Anterior cingulate cortex (tissue), 58 donors: ENCODE measurements at regions not wholly inside any gene's neighbourhood (a gene's known extent, or its start where the extent isn't known, plus 50 kb on each side); places are given as distances from the start of the nearest gene placed in this dataset.
A peak's percentile ranks its signal among the peaks of the same experiment; 100 is the strongest.
"Not testable (repeated sequence)": the region's sequence is repeated elsewhere in the genome, so short reads cannot be mapped to it uniquely, and the experiment has no call there.

Experiments
- DNase-seq, 58 donors: peaks; one replicate each; lab custom pipeline; 2025; lab: John Stamatoyannopoulos, UW

DNA sequence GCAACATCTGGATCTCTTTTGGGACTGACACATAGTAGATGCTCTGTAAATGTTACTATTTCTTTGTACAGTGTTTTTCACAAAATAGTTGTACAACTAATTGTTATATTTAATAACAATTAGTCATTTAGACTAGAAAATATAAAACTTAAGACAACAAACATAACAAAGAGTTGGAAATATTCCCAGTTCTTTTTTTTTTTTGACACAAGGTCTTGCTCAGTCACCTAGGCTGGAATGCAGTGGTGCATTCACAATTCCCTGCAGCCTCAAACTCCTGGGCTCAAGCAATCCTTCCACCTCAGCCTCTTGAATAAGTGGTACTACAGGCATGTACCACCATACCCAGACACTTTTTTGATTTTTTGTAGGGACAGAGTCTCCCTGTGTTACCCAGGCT lies 105.8 kb downstream of the UTRN start:
- no peak for DNase-seq

DNA sequence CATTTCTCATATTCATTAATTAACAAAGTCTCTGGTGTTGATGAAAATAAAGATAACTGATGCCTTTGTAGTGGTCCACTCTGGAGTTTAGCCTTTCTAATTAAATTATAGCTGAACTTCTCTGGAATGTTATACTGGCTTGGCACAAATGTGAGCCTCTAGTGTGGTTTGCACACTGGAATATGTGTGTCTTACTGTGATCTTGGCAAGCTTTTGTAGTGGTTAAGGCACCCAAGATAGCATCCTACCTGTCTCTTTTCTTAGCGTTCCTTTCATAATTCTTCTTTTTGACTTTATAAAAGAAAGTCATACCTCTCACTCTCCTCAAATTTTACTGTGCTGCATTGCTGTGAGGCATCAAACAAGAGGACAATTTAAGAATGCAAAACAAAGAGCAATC lies 107.4 kb downstream of the UTRN start:
- no peak for DNase-seq

DNA sequence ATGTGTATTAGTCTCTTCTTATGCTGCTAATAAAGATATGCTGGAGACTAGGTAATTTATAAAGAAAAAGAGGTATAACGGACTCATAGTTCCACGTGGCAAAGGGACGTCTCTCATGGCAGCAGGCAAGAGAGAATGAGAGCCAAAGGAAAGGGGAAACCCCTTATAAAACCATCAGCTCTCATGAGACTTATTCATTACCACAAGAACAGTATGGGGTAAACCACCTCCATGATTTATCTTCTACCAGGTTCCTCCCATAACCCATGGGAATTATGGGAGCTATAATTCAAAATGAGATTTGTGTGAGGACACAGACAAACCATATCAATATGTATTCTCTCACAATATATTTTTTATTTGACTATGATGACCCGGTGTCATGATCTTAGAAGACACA lies 109.1 kb downstream of the UTRN start:
- DNase-seq: no peak

DNA sequence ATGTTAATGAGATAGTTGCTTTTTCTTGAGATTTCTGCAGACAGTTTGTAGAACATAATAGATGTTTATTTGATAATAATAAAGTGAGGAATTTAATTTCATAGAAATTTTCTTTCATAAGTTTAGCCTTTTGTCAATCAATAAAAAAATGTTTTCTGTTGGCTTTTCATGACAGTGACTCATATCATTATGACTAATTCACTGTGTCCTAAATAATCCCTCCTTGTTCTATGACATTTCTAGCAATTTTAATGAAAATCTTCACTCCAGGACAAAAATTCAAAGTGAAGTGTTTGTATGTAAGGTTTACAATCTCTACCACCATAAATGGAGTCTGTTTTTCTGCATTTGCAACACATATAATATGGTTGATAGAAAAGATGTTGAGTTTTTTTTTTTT lies 109.9 kb downstream of the UTRN start:
- no peak for DNase-seq

DNA sequence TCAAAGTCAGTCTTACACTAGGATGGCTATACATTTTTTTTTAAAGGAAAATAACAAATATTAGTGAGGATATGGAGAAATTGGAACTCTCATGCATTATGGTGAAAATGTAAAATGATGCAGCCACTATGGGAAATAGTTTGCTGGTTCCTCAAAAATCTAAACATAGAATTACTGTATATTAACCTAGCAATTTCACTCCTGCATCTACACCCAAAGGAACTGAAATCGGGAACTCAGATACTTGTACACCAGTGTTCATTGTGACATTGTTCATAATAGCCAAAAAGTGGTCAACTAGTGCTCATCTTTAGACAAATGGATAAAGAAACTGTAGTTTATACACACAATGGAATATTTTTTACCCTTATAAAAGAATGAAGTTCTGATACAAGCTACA lies 110.7 kb downstream of the UTRN start:
- DNase-seq: no peak

DNA sequence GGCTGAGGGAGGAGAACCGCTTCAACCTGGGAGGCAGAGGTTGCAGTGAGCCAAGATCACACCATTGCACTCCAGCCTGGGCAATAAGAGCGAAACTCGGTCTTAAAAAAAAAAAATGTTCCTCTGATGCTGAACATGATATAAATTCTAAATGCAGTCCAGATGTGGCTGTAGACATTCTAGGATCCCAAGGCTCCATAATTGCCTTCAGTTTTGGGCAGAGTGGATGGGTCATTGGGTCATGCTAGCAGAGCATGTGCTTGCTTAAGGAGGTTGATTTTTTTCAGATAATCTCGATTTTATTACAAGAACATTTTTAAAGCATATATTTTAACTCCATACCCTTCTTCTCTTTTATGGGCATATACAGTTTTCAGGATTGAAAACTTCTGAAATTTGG lies 112.0 kb downstream of the UTRN start:
- DNase-seq: no peak

DNA sequence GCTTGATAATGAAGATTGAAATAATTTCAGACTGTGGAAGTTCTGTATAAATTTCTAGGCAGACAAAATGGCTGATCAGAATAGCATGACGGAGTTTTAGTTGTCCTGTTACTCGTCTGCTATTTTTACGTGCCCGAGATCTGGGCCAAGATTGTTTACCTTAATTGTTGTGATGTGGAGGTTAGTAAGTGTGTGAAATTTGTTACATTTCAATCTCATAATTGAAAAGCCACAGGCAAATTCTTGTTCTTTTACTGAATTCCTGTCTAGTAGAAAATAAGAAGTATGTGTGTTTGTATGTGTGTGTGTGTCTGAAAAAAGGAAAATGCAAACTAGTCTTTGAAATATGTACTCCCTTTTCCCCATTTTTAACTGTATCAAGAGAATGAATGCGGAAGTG lies 115.2 kb downstream of the UTRN start:
- no peak for DNase-seq

DNA sequence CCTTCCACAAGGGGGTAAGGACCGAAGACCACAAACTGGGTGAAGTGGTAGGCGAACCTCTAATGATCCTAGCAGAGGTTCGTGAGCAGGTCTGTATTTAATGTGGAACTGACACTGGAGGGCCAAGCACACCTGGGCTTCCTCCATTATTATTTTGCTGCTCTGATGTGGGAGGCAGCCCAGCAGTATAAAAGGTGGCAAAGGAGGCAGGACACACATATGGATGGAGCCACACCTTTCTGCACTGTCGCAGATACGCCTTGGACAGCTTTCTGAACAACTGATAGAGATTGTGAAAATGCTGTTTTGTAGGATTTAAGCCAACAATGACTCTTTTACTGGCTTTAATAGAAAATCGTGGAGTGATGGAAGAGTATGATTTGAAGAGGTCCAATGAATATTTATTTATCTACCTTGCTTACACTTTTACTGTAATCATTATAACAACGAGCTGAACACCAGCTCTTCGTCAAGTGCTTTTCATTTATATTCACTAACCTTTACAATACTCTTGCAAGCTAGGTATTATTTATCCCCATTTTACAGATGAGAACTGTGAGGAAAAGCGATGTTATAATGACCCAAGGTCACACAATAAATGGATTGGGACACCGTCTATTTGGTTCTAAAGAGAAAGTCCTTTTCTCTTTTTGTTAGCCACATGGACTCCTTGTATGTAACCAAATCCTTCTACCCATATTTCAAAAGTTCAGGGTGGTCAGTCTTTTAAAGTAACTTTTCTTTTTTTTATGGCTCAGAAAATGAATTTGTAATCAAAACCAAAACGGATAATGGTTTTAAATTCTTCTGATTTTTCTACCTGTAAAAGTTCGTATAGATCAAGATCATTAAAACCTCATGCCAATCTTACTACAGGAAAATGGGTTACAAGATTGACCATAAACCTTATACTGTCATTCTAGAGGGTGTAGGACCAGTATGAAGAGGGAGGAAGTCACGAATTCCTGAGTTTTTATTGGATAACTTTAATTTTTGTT lies 116.9 kb downstream of the UTRN start:
- no peak for DNase-seq

DNA sequence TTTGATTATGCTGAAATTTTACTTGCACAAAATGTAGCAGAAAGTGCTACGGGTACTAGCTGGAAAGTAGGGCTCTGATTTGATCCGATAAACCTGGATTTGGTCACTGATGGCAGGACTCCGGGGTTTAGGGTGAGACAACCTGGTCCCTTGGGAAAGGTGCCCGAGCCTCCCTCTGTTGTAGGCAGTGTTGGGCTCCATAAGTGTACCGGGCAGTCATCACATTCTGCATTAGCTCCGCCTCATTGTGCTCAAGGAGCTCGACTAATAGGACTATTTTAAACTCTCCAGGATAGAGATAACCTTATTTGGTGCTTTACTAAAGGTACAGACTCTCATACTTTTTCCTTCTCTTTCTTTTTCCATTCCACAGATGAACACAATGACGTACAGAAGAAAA lies 117.6 kb downstream of the UTRN start:
- no peak for DNase-seq

DNA sequence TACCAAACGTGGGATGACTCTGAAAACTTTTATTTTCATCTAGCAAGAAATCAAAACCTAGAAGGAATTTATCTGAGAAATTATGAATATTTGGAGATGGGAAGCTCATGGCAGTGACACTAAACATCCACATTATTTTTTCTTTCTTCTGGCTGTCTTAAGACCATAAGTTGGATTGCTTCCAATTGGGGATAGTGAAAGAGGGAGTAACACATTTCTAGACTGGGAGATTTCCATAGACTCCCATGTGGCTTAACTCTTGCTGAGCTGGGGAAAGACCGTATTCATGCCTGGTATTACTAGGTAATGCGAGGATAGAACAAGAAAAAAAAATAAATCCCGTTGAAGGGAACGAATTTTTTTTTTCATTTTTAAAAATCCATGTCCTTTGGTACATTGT lies 120.0 kb downstream of the UTRN start:
- DNase-seq: no peak

DNA sequence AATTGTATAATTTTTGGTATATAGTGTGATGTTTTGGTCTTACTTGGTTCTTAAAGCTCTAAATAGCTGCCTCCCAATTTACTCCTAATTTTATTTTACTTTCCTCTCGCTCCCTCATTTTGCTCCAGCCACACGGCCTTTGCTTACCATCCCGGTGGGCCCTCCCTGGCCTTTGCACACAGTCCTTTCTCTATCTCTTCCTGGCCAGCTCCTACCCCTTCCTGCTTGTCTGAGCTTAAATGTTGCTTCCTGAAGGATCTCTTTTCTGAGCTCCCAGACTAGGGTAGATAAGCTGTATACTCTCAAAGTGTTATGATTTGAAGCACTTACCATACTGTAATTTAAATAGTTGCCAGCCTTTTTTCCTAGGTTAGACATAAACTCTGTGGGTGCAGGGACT lies 121.7 kb downstream of the UTRN start:
- DNase-seq: no peak

DNA sequence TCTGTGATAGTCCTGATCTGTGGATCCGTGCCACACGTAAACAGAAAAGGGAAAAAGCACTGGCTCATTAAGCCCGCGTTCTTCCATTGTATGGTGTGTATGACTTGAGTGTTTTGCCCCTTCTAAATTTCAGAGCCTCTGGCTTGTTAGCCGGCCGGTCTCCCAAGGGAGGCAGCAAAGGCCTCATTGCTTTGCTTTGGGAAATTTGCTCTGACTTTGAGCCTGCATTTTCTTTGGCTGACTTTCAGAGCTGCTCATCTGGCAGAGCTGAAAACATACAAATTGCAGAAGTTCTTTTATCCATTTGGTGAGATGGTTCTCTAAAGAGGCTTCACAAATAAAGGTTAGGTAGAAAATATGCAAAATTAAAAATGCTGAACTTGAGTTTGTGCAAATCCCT lies 123.0 kb downstream of the UTRN start:
- no peak for DNase-seq

DNA sequence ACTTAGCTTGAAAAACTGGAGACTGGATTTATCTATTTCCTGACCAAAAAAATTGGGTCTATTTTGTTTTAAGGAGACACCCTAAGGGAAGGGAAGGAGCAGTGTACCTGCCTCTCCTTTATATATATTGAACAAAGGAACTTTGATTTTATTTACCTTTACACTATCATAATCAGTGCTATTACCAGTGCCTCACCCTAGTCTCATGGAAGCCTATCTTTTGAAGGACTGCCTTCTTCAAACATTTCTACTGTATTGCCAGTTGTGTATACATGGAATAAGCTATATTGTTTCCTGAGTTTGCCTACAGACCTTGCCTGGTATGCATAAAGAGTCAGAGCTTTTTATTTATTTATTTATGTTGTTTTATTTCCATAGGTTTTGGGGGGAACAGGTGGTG lies 124.9 kb downstream of the UTRN start:
- DNase-seq: no peak

DNA sequence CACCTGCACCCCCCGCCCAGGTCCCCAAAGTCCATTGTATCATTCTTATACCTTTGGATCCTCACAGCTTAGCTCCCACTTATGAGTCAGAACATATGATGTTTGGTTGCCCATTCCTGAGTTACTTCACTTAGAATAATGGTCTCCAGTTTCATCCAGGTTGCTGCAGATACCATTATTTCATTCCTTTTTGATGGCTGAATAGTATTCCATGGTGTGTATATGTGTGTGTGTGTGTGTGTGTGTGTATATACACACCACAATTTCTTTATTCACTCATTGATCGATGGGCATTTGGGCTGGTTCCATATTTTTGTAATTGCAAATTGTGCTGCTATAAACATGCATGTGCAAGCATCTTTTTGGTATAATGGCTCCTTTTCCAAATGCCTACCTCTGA lies 125.4 kb downstream of the UTRN start:
- DNase-seq: not testable (repeated sequence)

DNA sequence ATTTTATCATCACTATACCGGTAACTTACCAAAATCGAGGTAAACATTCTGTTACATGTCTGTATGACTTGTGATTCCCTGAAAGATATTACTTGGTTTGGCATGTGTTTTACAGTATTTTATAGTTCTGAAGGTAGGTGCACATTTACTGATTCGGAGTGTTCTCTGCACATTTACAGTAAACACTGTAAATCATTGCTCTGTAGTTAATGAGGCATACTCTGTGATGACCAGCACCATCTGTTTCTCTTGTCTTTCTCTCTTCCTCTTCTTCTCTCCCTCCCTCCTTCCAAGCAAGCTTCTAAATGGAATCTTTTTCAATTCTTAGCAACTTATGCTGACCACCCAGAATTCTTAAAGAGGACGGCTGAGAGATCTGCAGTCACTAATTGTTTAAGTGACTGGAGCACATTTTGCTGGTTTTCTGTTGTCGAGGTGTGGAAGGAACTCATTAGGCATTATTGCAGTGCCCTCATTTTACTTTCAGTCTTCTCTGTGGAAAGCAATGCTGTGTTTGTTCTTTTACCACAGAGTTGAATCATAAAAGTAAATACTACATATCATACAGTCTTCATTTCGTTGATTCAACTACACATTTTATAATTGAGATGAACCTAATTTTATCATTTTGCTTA lies 126.5 kb downstream of the UTRN start:
- no peak for DNase-seq

DNA sequence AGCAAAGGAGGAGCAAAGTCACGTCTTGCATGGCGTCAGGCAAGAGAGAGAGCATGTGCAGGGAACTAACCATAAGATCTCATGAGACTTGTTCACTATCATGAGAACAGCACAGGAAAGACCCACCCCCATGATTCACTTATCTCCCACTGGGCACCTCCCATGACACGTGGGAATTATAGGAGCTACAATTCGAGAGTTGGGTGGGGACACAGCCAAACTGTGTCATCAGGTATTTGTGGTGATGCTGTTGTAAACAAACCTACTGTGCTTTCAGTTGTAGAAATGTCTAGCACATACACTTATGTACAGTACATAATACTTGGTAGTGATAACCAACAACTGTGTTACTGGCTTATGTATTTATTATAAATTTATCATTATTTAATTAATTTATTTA lies 128.3 kb downstream of the UTRN start:
- DNase-seq: no peak

DNA sequence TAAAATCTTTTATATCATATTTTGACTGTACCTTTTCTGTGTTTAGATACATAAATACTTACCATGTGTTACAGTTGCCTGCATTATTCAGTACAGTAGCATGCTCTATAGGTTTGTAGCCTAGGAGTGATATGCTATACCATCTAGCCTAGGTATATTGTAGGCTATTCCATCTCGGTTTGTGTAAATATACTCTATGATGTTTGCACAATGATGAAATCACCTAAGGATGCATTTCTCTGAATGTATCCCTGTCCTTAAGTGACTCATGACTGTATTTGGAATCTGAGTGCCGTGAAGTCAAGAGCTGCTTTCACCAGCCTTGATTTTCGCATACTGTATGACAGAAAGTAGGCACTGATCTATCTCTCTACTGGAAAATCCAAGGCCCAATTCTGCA lies 129.9 kb downstream of the UTRN start:
- no peak for DNase-seq

DNA sequence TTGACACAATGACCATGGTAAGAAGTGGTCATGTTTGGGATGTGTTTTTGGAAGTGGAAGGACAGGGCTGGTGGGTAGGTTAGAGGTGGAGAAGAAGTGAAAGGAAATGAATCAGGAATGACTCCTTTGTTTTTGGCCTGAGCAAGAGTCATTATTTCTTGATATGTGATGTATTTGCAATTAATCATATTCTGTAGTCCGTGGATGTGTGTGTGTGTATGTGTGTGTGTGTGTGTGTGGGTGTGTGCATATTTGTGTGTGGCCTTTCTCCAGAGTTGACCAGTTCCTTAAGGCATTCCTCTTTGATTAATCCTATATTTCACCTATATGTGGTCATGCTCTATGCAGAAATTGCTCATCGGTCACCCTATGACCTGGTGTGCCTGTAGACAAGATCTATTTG lies 130.7 kb downstream of the UTRN start:
- no peak for DNase-seq

DNA sequence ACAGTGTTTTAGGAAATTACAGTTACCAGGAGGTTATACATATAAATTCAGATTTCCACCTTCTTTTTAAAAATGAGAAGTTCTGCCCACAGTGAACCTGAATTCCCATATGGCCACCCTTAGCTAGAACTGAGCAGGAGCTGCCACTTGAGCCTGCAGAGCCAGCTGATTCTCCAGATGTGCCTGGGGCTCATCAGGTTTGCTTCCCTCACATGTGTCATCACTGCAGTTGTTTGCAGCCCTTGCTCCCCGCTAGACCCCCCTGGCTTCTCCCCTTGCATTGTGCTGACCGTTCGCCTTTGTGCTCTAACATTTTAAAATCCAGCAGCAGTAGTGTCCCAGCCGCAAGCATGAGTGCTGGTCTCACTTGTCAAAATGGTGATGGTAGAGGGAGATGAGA lies 131.1 kb downstream of the UTRN start:
- DNase-seq: peak in 1 of 58 donors; percentile 2

DNA sequence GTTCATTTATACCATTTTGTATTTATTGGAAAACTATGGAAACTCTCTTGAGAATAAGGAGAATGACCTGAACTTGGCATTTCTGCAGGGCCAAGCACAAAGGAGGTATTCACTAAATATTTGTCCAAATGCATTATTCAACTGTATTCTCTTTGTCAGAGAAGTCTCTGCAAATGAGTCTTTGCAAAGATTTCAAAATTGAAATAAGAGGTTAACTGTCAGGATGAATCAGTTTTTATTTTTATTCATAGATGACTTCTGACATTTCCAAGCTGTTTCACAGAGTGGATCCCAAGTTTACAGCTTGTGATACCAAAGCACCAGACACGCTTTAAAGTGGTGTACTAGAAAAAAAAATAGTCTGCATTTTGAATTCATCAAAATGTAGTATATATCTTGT lies 131.6 kb downstream of the UTRN start:
- DNase-seq: no peak

DNA sequence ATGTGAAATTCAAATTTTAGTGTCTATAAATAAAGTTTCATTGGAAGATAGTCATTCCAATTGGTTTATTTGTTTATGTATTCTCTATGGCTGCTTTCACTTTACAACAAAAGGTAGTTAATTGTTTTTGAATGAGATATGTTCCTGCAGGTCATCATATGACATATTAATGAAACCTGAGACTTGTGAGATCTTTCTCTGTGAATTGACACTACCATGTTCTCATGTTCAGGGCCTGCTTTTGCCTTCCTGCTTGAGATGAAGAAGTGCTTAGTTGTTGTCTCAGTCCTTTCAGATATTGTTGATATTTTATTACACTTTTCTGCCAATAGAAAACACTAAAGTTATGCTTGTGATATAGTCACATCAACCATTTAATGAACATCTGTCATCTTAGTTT lies 132.5 kb downstream of the UTRN start:
- no peak for DNase-seq

DNA sequence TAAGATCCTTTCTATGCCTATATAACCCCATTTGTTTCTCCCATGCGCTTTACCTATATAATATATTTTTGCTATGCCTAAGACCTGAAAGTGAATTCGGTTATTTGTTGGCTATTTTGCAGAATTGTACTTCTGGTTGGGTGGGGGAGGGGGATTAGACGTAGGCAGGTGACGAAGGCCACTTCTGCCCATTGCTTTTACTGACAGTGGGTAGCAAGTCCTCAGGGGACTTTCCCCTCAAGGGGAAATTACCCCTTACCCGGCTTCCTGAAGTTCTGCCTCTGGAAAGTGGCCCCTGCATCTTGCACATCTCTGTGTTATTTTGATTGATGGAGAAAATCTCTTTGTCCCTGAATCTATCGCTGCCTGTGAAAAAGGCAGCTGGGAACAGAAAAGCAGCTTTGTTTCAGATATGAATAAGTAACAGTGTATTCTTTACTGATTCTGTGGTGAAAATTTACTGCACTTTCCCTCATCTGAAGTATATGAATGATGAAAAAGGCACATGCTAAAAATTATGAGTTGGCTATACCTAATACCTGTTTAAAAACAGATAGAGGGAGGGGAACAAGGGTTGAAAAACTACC lies 133.9 kb downstream of the UTRN start:
- no peak for DNase-seq
